AG10803 (cell line): ENCODE measurements at regions not wholly inside any gene's neighbourhood (a gene's known extent, or its start where the extent isn't known, plus 50 kb on each side); places are given as distances from the start of the nearest gene placed in this dataset.

Experiments
- DNase-seq: peaks from one replicate; pipeline ENCODE4 v3.0.0; 2010; ENCODE audit warnings: low read depth
- H3K4me3 ChIP-seq: 2 replicates; pipeline ENCODE4 v1.5.1; 2011; ENCODE audit warnings: mild to moderate bottlenecking, low read length, control low read depth
- CTCF ChIP-seq: conservative IDR thresholded peaks from 2 replicates; pipeline ENCODE4 v1.5.1; 2011; ENCODE audit warnings: mild to moderate bottlenecking, low read length, control low read depth, inconsistent platforms

- no peak overlapping the region for H3K4me3 ChIP-seq
- DNase-seq = no peak
- no peak for TF ChIP-seq CTCF
Observed at GRCh38 chr1:208446271-208446691, 202.1 kb upstream of the PLXNA2 start.

- no peak overlapping the region for H3K4me3 ChIP-seq
- no peak for TF ChIP-seq CTCF
- no peak for DNase-seq
Observed at GRCh38 chr1:208448425-208448824, 204.2 kb upstream of the PLXNA2 start.

GRCh38 chr1:208449951-208450350, 205.8 kb upstream of the PLXNA2 start:
- no peak for TF ChIP-seq CTCF
- no peak overlapping the region for H3K4me3 ChIP-seq

GRCh38 chr1:208450958-208451357, 206.8 kb upstream of the PLXNA2 start:
- DNase-seq = no peak
- H3K4me3 ChIP-seq = no peak overlapping the region
- no peak for TF ChIP-seq CTCF

More at GRCh38 chr1:208449951-208450350, 205.8 kb upstream of the PLXNA2 start:
- DNase-seq = no peak

- TF ChIP-seq CTCF = no peak
- peak; percentile 25 for DNase-seq
- H3K4me3 ChIP-seq = no peak overlapping the region
Observed at GRCh38 chr1:208455821-208456220, 211.6 kb upstream of the PLXNA2 start.

- no peak overlapping the region for H3K4me3 ChIP-seq
- no peak for TF ChIP-seq CTCF
- DNase-seq = no peak
Observed at GRCh38 chr1:208456487-208456886, 212.3 kb upstream of the PLXNA2 start.

- no peak for DNase-seq
- H3K4me3 ChIP-seq = no peak overlapping the region
- TF ChIP-seq CTCF = no peak
Observed at GRCh38 chr1:208460823-208461222, 216.6 kb upstream of the PLXNA2 start.
